ENCODE measurements at regions not wholly inside any gene's neighbourhood (a gene's known extent, or its start where the extent isn't known, plus 50 kb on each side); places are given as distances from the start of the nearest gene placed in this dataset.

- no peak for DNase-seq (ENCODE audit: low spot score)
Measured at GRCh38 chr1:186620566-186621350, 59.5 kb downstream of the PTGS2 start.

GRCh38 chr1:186618401-186619170 is 61.6 kb downstream of the PTGS2 start:
- DNase-seq (ENCODE audit: low spot score): no peak

GRCh38 chr1:186617926-186618325 is 62.3 kb downstream of the PTGS2 start:
- no peak for DNase-seq (ENCODE audit: low spot score)

- no peak for DNase-seq (ENCODE audit: low spot score)
Measured at GRCh38 chr1:186616511-186616910, 63.7 kb downstream of the PTGS2 start.

- DNase-seq (ENCODE audit: low spot score): no peak
Measured at GRCh38 chr1:186615332-186615731, 64.9 kb downstream of the PTGS2 start.

GRCh38 chr1:186611156-186611555 is 69.1 kb downstream of the PTGS2 start:
- DNase-seq (ENCODE audit: low spot score): no peak

GRCh38 chr1:186609183-186609582 is 71.0 kb downstream of the PTGS2 start:
- DNase-seq (ENCODE audit: low spot score): no peak

GRCh38 chr1:186605762-186606350 is 74.4 kb downstream of the PTGS2 start:
- peak; percentile 20 for DNase-seq (ENCODE audit: low spot score)

GRCh38 chr1:186595969-186596368 is 84.3 kb downstream of the PTGS2 start:
- DNase-seq (ENCODE audit: low spot score): no peak

GRCh38 chr1:186578325-186579016 is 101.8 kb downstream of the PTGS2 start:
- DNase-seq (ENCODE audit: low spot score): no peak

GRCh38 chr1:186577633-186578032 is 102.6 kb downstream of the PTGS2 start:
- no peak for DNase-seq (ENCODE audit: low spot score)

GRCh38 chr1:186577216-186577615 is 103.0 kb downstream of the PTGS2 start:
- no peak for DNase-seq (ENCODE audit: low spot score)

- DNase-seq (ENCODE audit: low spot score): no peak
Measured at GRCh38 chr1:186575348-186575747, 104.9 kb downstream of the PTGS2 start.

- no peak for DNase-seq (ENCODE audit: low spot score)
Measured at GRCh38 chr1:186574926-186575325, 105.3 kb downstream of the PTGS2 start.

- no peak for DNase-seq (ENCODE audit: low spot score)
Measured at GRCh38 chr1:186572509-186572908, 107.7 kb downstream of the PTGS2 start.

- no peak for DNase-seq (ENCODE audit: low spot score)
Measured at GRCh38 chr1:186571771-186572170, 108.5 kb downstream of the PTGS2 start.

- DNase-seq (ENCODE audit: low spot score): no peak
Measured at GRCh38 chr1:186569856-186570255, 108.9 kb upstream of the PDC start.

- DNase-seq (ENCODE audit: low spot score): no peak
Measured at GRCh38 chr1:186568221-186568620, 107.3 kb upstream of the PDC start.

GRCh38 chr1:186566140-186566855 is 105.4 kb upstream of the PDC start:
- DNase-seq (ENCODE audit: low spot score): no peak

GRCh38 chr1:186564582-186564981 is 103.7 kb upstream of the PDC start:
- DNase-seq (ENCODE audit: low spot score): no peak

- DNase-seq (ENCODE audit: low spot score): no peak
Measured at GRCh38 chr1:186559601-186560116, 98.7 kb upstream of the PDC start.
